NT2/D1 (cell line): ENCODE measurements at regions not wholly inside any gene's neighbourhood (a gene's known extent, or its start where the extent isn't known, plus 50 kb on each side); places are given as distances from the start of the nearest gene placed in this dataset.

Source experiments
- SUZ12 ChIP-seq: IDR thresholded peaks from 2 replicates; pipeline ENCODE4 v1.6.1; 2011; ENCODE audit not compliant: insufficient read length, insufficient read depth; ENCODE audit errors: extremely low read depth
- YY1 ChIP-seq: IDR thresholded peaks from 2 replicates; pipeline ENCODE4 v1.6.1; 2011; ENCODE audit not compliant: insufficient read length, insufficient read depth
- ZNF274 ChIP-seq: IDR thresholded peaks from 2 replicates; pipeline ENCODE4 v1.6.1; 2011; ENCODE audit warnings: mild to moderate bottlenecking, low read depth, low read length

GRCh38 chr7:79778786-79779770 is 325.6 kb upstream of the MAGI2 start:
- TF ChIP-seq ZNF274 (no peak), YY1 (no peak), SUZ12 (no peak)
